VCaP (cell line): ENCODE measurements at regions not wholly inside any gene's neighbourhood (a gene's known extent, or its start where the extent isn't known, plus 50 kb on each side); places are given as distances from the start of the nearest gene placed in this dataset.
A peak's percentile ranks its signal among the peaks of the same experiment; 100 is the strongest.
"Not testable (repeated sequence)": the region's sequence is repeated elsewhere in the genome, so short reads cannot be mapped to it uniquely, and the experiment has no call there.

Source experiments
- H3K27ac ChIP-seq: fragments of 450-650 bp; 2 replicates; pipeline ENCODE4 v1.5.1; 2017
- CTCF ChIP-seq: fragments of 450-650 bp; conservative IDR thresholded peaks from 2 replicates; pipeline ENCODE4 v1.5.1; 2017; ENCODE audit warnings: mild to moderate bottlenecking, moderate library complexity

GRCh38 chr9:25472681-25473080 lies 205.6 kb downstream of the TUSC1 start:
- H3K27ac ChIP-seq, result no peak overlapping the region
- TF ChIP-seq CTCF, result no peak

- H3K27ac ChIP-seq, result no peak overlapping the region
- TF ChIP-seq CTCF, result no peak
Observed at GRCh38 chr9:25472085-25472607, 206.1 kb downstream of the TUSC1 start.

GRCh38 chr9:25461416-25461815 lies 216.8 kb downstream of the TUSC1 start:
- no peak for TF ChIP-seq CTCF
- H3K27ac ChIP-seq, result peak overlapping the region; percentile 98; the same call in 1 of the 2 replicates

GRCh38 chr9:25453875-25454274 lies 224.4 kb downstream of the TUSC1 start:
- no peak for TF ChIP-seq CTCF
- H3K27ac ChIP-seq, result peak overlapping the region; percentile 53

GRCh38 chr9:25449503-25449902 lies 228.7 kb downstream of the TUSC1 start:
- no peak overlapping the region for H3K27ac ChIP-seq
- no peak for TF ChIP-seq CTCF

DNA sequence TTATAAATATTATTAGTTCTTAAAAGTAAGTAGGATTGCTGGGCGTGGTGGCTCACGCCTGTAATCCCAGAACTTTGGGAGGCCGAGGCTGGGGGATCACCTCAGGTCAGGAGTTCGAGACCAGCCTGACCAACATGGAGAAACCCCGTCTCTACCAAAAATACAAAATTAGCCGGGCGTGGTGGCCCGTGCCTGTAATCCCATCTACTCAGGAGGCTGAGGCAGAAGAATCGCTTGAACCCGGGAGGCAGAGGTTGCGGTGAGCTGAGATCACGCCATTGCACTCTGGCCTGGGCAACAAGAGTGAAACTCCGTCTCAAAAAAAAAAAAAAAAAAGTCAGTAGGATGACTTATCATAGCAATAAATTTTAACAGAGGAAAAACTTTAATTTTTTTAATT lies 232.5 kb downstream of the TUSC1 start:
- H3K27ac ChIP-seq, result not testable (repeated sequence)

- TF ChIP-seq CTCF, result no peak
- H3K27ac ChIP-seq, result peak overlapping the region; percentile 36
Observed at GRCh38 chr9:25442526-25442925, 235.7 kb downstream of the TUSC1 start.

DNA sequence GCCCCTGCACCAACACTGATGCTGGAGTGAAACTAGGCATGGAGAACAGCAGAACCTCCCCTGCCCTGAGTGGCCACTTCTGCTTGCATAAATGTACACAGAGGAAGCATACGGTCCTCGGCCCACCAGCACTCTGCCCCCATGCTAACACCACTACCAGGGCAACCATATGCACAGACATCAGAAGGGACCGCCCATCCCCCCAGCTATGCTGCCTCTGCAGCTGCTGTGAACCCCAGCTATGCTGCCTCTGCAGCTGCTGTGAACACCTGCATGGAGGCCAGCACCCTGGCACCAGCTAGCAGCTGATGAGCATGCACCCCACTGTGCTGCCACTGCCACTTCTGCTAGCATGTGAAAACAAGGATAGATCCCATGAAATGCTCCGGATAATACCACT lies 250.3 kb downstream of the TUSC1 start:
- TF ChIP-seq CTCF, result no peak
- H3K27ac ChIP-seq, result no peak overlapping the region
